Right renal pelvis (tissue), 4 donors: ENCODE measurements at regions not wholly inside any gene's neighbourhood (a gene's known extent, or its start where the extent isn't known, plus 50 kb on each side); places are given as distances from the start of the nearest gene placed in this dataset.
"Not testable (repeated sequence)": the region's sequence is repeated elsewhere in the genome, so short reads cannot be mapped to it uniquely, and the experiment has no call there.

Source experiments
- DNase-seq, 4 donors: peaks; one replicate each; pipeline ENCODE4 v3.0.0-alpha.2; 2013; ENCODE audit warnings: low read depth in 4 of 4, low spot score in 3 of 4, missing footprints in 1 of 4

- DNase-seq: no peak
Measured at GRCh38 chr2:155917380-155917779, 415.1 kb downstream of the NR4A2 start.

DNA sequence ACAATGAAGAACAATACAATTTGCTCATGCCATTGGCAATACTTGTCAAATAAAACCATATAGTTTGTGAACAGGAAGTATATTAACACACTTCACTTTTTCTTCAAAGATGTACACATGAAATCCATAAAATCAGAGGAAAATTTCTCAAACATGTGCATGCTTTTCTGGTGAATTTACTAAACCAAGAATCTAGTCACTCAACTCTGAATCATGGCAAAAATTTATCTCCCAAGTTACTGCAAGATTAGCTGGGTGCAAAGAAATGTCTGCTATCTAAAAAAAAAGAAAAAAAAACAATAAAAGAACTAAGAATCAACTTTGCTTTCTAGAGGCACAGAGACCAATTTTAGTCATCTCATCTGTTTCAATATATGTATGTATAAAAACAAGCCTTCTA, 419.2 kb downstream of the NR4A2 start:
- no peak for DNase-seq

DNA sequence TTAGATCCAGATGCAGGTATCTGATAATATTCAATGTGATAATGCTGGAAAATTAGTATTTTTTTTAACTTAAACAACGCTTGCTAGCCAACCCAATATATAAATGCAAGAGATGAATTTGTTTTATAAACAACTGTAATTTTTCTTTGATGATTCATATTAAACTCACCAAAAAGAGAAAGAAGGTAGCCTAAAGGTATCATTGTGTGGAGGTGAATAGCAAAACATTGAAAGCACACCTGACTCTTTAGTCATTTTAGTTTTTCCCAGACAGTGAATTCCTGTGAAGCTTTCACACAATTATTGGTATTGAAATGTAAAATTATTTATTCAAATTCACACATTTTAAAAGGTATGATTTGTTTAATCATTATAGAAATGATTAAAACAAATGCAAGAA, 424.0 kb downstream of the NR4A2 start:
- DNase-seq: no peak

- no peak for DNase-seq
Measured at GRCh38 chr2:155907211-155907610, 425.3 kb downstream of the NR4A2 start.

- DNase-seq: no peak
Measured at GRCh38 chr2:155905657-155906056, 426.9 kb downstream of the NR4A2 start.

DNA sequence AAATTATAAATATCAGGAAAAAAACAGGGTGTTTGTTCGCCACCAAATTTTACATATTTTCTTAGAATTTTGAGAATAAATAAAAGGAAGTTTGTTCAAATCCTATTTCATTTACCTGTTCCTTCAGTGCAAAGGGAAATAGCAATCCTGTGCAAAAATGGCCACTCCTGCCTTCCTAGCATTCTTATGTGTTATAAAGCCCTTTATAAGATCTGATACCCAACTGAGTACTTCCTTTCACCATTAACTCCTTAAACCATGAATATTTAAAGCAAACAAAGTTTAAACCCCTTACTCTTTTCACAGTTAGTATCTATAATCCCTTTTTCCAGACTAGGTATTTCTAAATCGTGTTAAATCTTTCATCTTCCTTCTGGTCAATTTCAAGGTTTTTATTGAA, 427.8 kb downstream of the NR4A2 start:
- DNase-seq: no peak

GRCh38 chr2:155902635-155903034, 429.9 kb downstream of the NR4A2 start:
- no peak for DNase-seq

DNA sequence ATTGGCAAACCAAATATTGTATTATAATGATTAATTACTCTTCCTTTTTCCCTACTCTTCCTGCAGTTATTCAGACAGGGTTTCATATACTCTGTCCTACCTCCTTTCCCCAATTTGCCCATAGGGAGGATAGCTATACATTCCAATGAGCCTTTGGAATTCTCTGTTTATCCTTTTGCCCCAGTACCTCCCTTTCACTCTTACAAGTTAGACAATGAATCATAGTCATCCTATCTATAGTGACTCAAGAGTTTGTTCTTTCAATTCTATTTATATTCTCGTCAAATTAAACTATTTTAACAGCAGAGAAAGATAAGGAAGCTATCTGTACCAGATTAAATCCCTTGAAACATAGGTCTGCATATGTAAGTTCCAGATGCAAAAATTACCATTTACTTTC, 437.5 kb downstream of the NR4A2 start:
- DNase-seq: no peak

GRCh38 chr2:155880382-155880781, 452.1 kb downstream of the NR4A2 start:
- not testable (repeated sequence) for DNase-seq

GRCh38 chr2:155879900-155880299, 452.6 kb downstream of the NR4A2 start:
- not testable (repeated sequence) for DNase-seq

GRCh38 chr2:155872396-155872795, 460.1 kb downstream of the NR4A2 start:
- no peak for DNase-seq

- no peak for DNase-seq
Measured at GRCh38 chr2:155871940-155872339, 460.6 kb downstream of the NR4A2 start.

DNA sequence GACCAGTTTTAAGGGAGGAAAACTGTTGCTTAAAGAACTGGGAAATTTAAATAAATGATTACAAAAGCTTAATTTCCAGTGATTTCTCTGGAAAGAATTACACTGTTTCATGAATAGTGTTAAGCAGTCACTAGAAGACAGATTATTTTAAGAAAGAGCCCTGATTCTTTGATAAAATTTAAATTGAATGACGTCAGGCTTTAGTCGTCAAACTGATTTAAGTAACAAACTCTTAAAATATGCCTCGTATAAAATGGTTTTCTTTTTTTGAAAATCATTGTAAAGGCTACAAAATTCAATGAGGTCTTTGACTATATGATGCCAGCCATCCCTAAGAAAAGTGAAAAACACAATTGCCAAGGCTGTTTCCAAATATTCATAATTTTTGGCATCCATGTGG, 465.0 kb downstream of the NR4A2 start:
- no peak for DNase-seq

DNA sequence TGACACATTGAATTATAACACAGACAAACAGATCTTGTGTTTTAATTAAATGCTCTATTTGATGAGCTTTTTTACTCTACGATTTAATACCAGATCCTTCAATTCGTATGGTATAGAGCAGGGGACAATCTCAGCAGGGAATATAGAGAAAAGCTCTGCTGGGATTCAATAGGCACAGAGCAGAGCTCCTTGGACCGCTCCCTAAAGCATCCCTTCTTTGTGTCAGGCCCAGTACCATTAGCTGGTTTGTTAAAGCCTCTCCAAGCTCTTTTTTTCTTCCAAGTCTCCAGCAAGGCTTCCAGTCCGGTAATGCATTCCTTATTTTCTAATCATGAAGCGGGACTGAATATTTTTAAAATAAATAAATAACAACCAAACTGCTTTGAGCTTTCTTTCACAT, 466.0 kb downstream of the NR4A2 start:
- DNase-seq: no peak

- DNase-seq: no peak
Measured at GRCh38 chr2:155852156-155852555, 480.4 kb downstream of the NR4A2 start.

DNA sequence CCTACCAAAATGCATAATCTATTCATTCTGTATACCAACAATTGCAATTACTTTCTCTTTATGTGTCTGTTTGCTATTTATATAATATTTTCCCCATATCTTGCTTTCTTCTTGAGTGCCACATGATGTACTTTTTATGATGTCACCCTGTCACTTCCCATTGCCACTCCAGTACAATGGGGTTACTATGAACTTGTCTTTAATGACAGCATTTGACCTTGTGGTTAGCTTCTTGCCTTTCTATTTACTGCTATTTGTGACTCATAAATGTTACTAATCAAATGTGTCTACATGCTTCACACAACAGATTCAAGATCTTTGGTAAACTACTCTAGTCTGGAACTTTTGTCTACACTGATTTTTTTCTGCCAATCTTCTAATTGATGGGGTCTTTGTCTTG, 486.3 kb downstream of the NR4A2 start:
- DNase-seq: no peak

GRCh38 chr2:155844461-155844860, 488.1 kb downstream of the NR4A2 start:
- no peak for DNase-seq

- no peak for DNase-seq
Measured at GRCh38 chr2:155842103-155842502, 490.4 kb downstream of the NR4A2 start.

DNA sequence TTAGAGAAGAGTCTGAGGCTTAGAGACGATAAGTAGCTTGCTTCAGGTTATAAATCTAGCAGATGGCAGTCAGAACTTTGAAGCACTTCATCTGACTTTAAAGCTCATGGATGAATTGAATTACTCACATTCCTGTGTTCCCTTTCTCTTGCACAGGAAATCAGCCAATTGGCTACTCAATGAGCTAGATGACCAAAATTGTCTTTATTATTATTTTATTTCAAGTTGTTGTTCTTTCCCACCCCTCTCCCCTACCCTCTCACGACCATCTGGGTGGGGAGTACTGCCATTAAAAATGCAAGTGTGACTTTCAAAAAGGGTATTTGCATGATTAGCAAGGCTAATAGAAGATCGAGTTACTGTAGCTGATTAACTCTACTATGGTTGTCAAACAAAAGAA, 491.1 kb downstream of the NR4A2 start:
- DNase-seq: no peak

- no peak for DNase-seq
Measured at GRCh38 chr2:155840661-155841060, 491.9 kb downstream of the NR4A2 start.

DNA sequence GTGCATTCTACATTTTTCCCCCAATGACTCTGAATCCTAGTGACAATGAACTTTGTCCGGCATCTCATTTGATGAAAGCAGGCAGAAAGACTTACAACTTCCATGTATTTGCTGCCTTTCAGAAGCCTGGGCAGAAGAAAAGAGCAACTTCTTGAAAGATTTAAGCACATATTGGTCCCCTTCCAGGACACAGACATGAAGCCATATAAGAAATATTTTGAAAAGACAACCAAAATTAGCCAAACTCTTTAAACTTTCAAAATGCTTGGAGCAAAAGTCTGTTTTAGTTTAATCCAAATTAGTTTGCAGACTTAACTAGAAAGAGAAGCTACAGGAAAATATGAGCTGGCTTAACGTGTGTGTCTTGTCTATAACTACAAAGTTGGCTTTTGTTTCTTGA, 492.5 kb downstream of the NR4A2 start:
- DNase-seq: no peak

DNA sequence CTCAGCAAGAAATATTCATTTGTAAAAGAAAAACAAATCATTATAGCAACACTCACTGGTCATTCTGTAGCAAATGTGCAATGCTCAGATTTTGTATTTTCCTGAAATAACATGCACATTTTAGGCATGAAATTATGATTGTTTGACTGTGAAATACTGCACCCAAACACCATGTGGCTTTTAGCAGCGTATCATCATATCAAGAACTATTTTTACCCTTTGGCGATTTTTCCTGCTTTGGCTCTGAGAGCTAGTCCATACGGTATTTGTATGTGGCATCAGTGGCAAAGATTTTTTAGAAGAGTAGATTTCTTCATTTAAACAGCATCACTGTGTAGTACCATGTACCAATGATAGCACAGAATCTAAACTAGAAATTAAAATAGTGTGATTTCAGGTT, 493.1 kb downstream of the NR4A2 start:
- no peak for DNase-seq

GRCh38 chr2:155836439-155836838, 496.1 kb downstream of the NR4A2 start:
- no peak for DNase-seq
